ENCODE measurements at regions not wholly inside any gene's neighbourhood (a gene's known extent, or its start where the extent isn't known, plus 50 kb on each side); places are given as distances from the start of the nearest gene placed in this dataset.

GRCh38 chr12:72742568-72742967 lies 470.4 kb downstream of the TRHDE start:
- Histone ChIP-seq H3K27ac (ENCODE audit: low read depth in 1 of 2, low read length in 2 of 2) (no peak overlapping the region), H3K36me3 (ENCODE audit: control insufficient read depth in 4 of 4, insufficient read depth in 3 of 4, low read depth in 1 of 4, low read length in 3 of 4) (no peaks in the 10 kb centered on the region), H3K9me3 (ENCODE audit: control insufficient read depth in 4 of 4, low read length in 3 of 4) (peaks cover 2 to 6% (median 3%) of the 10 kb centered on the region in 4 donors), H3K27me3 (ENCODE audit: control insufficient read depth in 4 of 4, insufficient read depth in 4 of 4, low read length in 3 of 4) (no peaks in the 10 kb centered on the region), H3K9ac (ENCODE audit: low read depth in 1 of 2, low read length in 2 of 2) (no peak overlapping the region), H3K4me1 (ENCODE audit: control insufficient read depth in 4 of 4, insufficient read depth in 4 of 4, low read length in 3 of 4) (no peaks in the 10 kb centered on the region), H3K4me3 (ENCODE audit: low read depth in 1 of 3, low read length in 3 of 3) (no peak overlapping the region)
- DNase-seq (ENCODE audit: low spot score): no peak
- TF ChIP-seq FOXA2 (IDR thresholded peaks at IDR 0.05): no peak
- no peak for TF ChIP-seq RAD21 (IDR thresholded peaks at IDR 0.05)
- TF ChIP-seq HNF4A (conservative IDR thresholded peaks at IDR 0.05): no peak
- no peak for TF ChIP-seq REST (IDR thresholded peaks at IDR 0.05)
- TF ChIP-seq SP1 (IDR thresholded peaks at IDR 0.05): no peak

- peaks cover 2 to 6% (median 3%) of the 10 kb centered on the region in 4 donors for H3K9me3 ChIP-seq (ENCODE audit: control insufficient read depth in 4 of 4, low read length in 3 of 4)
- 81% methylated on average over 2 of the region's 2 CpGs for WGBS
- H3K4me3 ChIP-seq (ENCODE audit: low read depth in 1 of 3, low read length in 3 of 3): no peak overlapping the region
- no peak overlapping the region for H3K27ac ChIP-seq (ENCODE audit: low read depth in 1 of 2, low read length in 2 of 2)
- no peak overlapping the region for H3K9ac ChIP-seq (ENCODE audit: low read depth in 1 of 2, low read length in 2 of 2)
- no peaks in the 10 kb centered on the region for H3K36me3 ChIP-seq (ENCODE audit: control insufficient read depth in 4 of 4, insufficient read depth in 3 of 4, low read depth in 1 of 4, low read length in 3 of 4)
- TF ChIP-seq FOXA2 (IDR thresholded peaks at IDR 0.05) (no peak), EGR1 (IDR thresholded peaks at IDR 0.05; ENCODE audit: low read depth in 2 of 2) (no peak), ZBTB33 (IDR thresholded peaks at IDR 0.05) (no peak), FOXA1 (IDR thresholded peaks at IDR 0.05) (no peak), TAF1 (conservative IDR thresholded peaks at IDR 0.05) (no peak), HNF4A (conservative IDR thresholded peaks at IDR 0.05) (no peak), NR2F2 (IDR thresholded peaks at IDR 0.05) (no peak)
- DNase-seq (ENCODE audit: low spot score): no peak
- no peaks in the 10 kb centered on the region for H3K27me3 ChIP-seq (ENCODE audit: control insufficient read depth in 4 of 4, insufficient read depth in 4 of 4, low read length in 3 of 4)
- no peaks in the 10 kb centered on the region for H3K4me1 ChIP-seq (ENCODE audit: control insufficient read depth in 4 of 4, insufficient read depth in 4 of 4, low read length in 3 of 4)
These were observed 473.9 kb downstream of the TRHDE start for GRCh38 chr12:72746048-72746447.

GRCh38 chr12:72747111-72747849 lies 475.1 kb downstream of the TRHDE start:
- H3K9me3 ChIP-seq (ENCODE audit: control insufficient read depth in 4 of 4, low read length in 3 of 4): peaks cover 0 to 6% (median 3%) of the 10 kb centered on the region in 4 donors
- no peak for DNase-seq (ENCODE audit: low spot score)
- H3K27ac ChIP-seq (ENCODE audit: low read depth in 1 of 2, low read length in 2 of 2): no peak overlapping the region
- no peaks in the 10 kb centered on the region for H3K4me1 ChIP-seq (ENCODE audit: control insufficient read depth in 4 of 4, insufficient read depth in 4 of 4, low read length in 3 of 4)
- no peak overlapping the region for H3K4me3 ChIP-seq (ENCODE audit: low read depth in 1 of 3, low read length in 3 of 3)
- H3K36me3 ChIP-seq (ENCODE audit: control insufficient read depth in 4 of 4, insufficient read depth in 3 of 4, low read depth in 1 of 4, low read length in 3 of 4): no peaks in the 10 kb centered on the region
- no peak overlapping the region for H3K9ac ChIP-seq (ENCODE audit: low read depth in 1 of 2, low read length in 2 of 2)
- no peak for TF ChIP-seq GABPA (IDR thresholded peaks at IDR 0.05 in 1 of 2, conservative IDR thresholded peaks at IDR 0.05 in 1 of 2)
- no peak for TF ChIP-seq NR2F2 (IDR thresholded peaks at IDR 0.05)
- TF ChIP-seq FOXA1 (IDR thresholded peaks at IDR 0.05): no peak
- no peak for TF ChIP-seq ZBTB33 (IDR thresholded peaks at IDR 0.05)
- WGBS: 55% methylated on average over 4 of the region's 4 CpGs
- H3K27me3 ChIP-seq (ENCODE audit: control insufficient read depth in 4 of 4, insufficient read depth in 4 of 4, low read length in 3 of 4): no peaks in the 10 kb centered on the region
